GM19043 (cell line): ENCODE measurements at regions not wholly inside any gene's neighbourhood (a gene's known extent, or its start where the extent isn't known, plus 50 kb on each side); places are given as distances from the start of the nearest gene placed in this dataset.

Experiments
- ATAC-seq: cut with Tn5 transposase; IDR thresholded peaks from one replicate; pipeline ENCODE4 v1.9.1; 2021; ENCODE audit warnings: low read depth; ENCODE audit not compliant: unreplicated experiment

DNA sequence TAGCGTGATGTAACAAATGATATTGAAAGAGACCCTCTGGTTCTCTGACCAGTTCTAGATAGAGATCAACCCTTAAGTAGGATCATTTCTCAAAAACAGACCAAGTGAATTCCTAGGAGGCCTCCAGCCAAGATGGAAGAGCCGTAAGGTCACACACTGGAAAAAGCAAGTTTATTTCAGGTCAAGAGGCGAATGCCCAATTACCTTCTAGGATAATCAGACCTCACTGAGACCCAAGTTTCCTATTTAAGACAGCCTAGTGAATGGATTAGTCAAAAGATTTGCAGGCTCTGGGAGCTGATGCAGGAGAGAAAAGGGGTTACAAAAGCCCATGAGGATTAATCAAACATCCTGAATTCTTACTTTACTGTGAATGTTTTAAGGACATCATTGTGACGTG lies 486.1 kb upstream of the NRP1 start:
- ATAC-seq, result no peak

DNA sequence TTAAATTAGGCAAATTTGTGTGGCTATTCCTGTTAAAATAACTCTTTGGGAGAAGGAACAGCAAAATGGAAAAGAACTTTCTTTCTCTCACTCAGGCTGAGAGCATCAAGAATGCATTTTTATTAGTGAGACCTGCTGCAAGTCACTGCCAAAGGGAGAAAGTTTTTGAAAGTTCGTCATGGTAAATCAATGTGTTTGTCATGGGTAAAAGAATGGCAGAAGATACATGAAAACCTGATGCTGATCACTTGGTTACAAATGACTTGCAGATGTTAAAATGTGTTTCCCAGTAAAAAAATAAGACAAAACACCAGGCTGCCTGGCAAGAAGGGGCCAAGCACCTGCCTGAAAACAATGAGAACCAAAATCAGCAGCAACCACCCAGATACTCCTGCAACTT lies 484.7 kb upstream of the NRP1 start:
- no peak for ATAC-seq

DNA sequence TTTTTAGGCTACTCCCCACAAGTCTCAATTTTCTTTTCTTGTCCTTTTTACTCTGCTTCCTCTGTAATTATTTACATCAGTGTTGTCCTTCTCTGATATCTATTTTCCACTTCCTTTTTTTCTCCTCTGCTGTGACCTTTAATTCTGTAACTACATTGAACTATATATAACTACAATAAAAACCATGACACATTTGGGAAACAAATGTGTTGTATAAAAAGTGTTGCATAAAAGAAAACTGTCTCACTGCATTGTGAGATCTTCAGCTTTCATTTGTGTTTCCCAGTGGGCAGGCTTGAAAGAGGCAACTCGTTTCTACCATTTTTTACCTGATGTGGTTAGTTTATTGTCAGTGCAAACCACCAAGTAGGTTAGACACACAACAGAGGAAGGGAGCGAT lies 483.9 kb upstream of the NRP1 start:
- no peak for ATAC-seq

DNA sequence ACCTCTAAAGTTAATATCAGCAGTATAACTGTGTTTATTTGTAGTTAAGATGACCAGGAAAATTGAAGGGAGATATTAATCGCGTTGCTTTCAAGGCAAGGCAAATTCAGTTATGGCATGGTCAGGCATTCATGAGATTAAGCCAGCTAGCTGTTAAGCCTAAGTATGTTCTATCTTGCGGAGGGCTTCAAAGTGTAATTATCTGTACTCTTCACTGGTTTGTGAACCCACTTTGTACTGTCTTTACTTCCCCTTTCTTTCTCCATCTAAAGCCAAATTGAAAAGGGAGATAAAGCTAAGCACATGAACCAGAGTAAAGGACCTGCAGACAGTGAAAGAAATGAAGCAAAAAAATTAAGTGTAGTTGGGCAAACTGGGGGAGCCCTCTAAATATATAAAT lies 483.1 kb upstream of the NRP1 start:
- no peak for ATAC-seq

DNA sequence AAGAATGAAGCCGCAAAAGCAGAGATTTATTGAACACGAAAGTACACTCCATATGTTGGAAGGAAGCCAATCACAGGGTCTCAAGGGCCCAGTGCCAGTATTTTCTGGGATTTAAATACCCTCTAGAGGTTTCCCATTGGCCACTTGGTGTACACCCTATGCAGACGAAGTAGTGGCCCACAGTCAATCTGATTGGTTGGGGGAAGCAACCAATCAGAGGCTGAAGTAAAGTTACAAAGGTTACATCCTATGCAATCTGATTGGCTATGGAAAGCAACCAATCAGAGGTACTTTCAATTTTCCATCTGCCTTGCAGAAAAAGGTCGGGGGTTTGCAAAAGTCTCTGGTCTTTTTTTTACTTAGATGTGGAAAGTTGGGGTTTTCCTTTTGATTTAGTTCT lies 481.3 kb upstream of the NRP1 start:
- ATAC-seq, result no peak

DNA sequence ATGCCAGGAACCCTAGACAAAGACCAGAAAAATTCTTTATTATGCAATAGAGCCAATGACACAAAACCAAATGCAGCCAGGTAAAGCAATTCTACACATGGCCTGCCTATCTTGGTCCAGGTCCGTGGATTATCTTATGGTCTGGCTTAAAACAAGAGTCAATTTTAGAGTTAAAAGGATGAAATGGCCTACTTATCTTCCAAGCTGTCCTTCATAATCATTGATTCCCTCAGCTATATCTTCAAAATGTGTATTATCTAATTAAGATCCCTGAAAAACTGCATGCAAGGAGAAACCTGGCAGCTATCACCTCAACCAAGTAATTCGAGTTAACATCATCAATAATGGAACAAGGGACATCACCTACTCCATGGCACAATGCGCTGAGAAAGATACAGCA lies 479.4 kb upstream of the NRP1 start:
- no peak for ATAC-seq

DNA sequence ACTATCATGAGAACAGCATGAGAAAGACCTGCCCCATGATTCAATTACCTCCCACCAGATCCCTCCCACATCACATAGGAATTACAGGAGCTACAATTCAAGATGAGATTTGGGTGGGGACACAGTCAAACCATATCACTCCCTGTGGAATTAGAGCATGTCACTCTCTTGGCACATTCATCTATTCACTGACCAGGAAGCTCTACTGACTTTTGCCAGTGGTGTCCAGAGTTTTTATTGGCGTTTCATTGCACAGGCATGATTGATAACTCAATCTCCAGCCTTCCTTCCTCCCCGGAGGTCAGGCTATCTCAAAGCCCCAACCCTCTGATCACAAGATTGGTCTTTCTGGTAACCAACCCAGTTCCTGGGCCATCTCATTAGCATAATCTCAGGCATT lies 478.9 kb upstream of the NRP1 start:
- ATAC-seq, result no peak

DNA sequence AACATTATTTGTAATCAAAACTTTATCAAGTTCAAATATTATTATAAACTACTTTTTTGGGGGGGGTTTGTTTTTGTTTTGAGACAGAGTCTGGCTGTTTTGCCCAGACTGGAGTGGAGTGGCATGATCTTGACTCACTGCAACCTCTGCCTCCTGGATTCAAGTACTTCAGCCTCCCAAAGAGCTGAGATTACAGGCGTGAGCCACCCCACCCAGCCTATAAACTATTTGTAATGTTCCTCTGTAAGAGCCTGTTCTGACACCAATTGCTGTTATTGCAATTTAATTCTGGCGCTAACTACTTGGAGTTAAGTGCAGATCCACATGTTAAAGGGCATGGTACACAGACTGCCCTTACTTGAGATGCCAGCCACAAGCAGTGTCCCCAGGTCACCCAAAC lies 478.1 kb upstream of the NRP1 start:
- no peak for ATAC-seq

DNA sequence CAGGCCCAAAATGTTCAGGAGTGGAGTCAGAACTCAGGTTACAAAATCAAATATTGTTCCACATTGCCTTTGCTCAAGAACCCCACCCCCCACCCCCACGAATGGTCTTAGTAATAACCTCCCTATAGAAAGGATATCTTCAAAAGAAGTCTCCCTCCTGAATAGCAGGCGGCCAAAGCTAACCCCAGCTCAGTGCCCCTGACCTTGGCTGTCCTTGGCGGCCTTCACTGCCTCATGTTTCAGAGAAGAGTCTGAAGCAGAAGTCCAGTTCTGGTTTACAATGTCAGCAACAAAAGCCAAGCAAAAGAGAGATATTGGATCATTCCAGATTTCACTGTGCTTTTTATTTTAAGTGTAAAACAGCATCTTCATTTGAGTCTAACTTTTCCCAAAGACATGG lies 476.5 kb upstream of the NRP1 start:
- no peak for ATAC-seq

DNA sequence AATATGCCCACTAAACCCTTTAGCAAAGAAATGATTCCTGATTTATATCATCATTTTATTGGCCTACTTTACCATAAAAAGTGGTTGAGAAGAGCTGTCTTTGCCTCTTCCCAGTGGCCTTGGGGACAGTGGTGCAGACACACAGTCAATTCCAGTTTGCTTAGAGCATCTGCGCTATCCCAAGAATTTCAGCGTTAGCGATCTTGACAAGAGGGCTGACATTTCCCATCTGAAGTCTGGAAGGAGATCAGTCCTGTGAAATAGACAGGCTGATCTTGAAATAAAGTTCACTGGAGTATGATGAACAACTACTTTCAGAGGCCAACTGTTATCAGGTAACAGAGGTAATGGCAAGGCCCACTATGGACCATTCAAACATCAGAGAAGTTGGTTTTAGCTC lies 475.3 kb upstream of the NRP1 start:
- ATAC-seq, result no peak

DNA sequence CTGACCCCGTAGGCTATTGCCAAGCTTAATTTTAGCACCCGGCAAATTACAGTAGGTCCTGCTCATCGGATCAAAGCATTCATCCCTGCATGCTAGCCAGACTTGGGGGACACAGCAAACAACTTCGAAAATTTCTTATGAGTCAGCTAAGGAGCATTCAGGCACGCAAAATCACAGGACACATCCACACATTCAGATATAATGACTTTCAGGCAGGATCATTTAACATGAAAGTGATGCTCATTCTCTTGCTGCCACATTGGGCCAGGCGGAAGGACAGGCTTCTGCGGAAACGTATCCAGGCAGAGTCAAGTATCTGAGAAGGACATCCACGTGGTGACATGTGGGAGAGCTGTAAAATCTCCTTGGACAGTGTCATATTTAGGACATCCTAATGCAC lies 474.0 kb upstream of the NRP1 start:
- no peak for ATAC-seq

DNA sequence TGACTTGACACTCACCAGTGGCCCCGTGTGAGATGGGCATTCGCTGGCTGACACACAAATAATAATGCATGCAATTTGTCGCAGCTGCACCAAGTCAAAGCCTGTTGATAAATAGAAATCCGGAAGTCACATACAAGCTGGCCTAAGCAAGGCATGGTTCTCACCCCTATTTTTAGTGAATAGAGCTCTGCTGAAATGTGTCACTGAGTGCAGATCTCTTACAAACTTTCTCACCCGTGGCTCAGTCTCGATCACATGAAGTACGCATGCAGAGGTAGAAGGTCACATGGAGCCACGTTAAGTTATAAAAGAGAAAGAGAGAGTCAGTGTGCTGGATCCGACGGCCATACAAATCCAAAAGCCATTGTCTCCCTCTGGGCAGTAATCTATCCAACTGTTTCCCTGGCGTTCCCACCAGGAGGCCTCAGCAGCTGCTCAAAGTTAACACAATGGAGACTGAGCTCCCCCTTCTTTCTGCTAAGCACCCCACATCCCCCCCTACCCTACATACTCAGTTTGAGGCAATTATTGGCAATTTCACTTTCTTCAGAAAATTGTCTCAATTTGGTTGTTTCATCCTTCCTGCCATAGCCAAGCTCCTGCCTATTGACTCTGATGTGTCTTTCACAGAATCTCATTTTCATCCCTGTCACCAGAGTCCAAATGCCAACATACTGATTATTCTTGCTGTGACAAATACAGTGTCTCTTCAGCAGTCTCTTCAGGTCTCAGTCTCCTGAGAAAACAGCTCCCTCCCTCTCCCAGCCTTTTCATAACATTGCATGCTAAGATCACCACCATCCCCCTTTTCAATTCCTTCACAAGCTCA lies 473.3 kb upstream of the NRP1 start:
- ATAC-seq, result no peak

DNA sequence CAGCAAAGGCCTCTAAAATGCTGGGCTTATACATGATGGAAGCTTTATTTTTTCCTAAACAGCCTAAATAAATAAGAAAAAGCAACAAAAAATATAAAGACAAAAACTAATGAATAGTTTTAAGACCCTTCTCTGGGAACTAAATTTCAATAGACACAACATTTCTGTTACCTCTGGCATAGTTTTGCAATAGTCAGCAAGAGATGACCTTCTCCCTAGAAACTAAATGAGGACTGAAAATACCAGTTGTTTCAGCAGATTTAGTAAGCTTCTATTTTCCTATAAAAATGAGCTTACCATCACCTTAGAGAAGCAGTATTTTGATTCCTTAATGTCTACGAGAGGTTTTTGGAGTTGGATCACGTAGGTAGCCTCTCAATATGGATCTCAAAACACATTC lies 471.4 kb upstream of the NRP1 start:
- ATAC-seq, result no peak

DNA sequence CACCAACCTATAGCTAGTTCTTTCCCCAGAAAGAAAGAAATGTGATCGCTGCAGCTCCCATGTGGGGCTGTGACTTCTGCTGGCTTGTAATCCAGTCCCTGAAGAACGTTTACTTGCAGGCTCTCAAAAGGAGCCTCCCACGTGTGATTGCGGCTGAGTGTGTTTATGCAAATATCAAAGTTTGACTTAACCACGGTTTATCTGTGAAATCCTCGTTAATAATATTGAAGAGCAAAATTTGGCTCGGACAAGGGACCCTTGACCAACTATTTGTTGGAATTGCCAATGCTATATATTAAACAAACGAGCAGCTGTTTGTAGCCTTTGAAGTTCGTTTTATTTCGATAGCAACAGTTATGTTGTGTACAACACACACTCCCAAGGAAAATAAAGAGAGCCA lies 470.1 kb upstream of the NRP1 start:
- no peak for ATAC-seq

DNA sequence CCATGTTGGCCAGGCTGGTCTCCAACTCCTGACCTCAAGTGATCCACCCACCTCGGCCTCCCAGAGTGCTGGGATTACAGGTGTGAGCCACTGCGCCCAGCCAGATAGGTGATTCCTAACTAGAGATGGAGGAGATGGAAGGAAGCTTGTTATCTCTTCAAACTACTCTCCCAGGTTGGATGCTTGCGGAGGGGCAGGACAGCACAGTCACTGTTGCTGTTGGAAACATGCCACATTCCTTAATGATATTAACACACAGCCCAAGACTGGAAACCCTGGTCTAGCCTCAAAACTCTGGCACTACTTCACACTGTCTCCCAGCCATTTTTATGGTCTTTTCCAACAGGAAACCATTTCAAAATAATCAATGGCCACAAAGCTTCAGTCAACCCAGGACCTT lies 468.8 kb upstream of the NRP1 start:
- ATAC-seq, result no peak

DNA sequence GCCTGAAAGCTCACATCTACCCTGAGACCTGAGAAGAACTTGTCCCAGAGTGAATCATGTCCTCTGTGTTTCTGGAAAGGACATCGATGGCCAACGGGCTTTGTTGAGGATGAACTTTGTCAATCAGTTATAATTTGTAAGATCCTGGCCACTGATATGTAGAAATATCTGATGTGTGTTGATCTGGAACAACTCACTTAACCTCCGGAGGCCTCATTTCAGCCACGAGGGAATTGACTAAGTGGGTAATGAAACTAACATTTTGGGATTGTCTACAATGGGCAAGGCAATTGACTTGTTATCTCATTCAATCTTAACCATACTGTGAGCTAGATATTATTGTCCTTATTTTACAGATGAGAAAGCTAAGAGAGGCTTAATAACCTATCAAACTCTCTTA lies 468.1 kb upstream of the NRP1 start:
- no peak for ATAC-seq

DNA sequence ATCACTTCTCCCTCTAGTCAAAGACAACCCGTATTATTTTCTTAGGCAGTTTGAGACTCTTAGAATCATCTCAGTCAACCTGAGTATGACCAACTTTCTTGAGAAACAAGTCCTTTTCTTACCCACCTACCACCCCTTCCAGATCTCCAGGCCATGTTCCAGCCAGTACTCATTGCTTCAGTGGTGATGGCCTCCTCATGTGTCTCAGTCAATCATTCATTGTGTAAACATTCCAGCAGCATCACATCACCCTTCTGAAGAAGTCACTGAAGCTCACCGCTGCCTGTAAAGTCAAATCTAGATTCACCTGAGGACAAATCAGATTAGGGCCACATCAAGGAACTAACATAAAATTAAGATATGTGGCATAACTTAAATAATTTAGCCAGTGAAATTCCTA lies 467.2 kb upstream of the NRP1 start:
- no peak for ATAC-seq

DNA sequence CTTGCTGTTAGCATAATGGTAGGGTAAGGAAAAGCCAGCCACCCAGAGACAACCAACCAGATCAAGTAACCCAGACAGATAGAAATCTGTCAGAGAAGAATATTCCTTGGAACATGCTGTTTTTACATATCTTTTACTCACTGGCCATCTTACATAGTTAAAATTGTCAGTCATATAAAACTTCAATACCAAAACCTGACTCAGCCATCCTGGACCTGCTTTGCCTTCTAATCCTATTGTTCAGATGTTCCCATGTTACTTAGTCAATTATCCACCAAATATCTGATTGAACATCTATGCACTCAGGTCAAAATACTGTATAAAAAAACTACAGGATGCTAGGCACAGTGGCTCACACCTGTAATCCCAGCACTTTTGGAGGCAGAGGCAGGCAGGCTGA lies 466.5 kb upstream of the NRP1 start:
- no peak for ATAC-seq

DNA sequence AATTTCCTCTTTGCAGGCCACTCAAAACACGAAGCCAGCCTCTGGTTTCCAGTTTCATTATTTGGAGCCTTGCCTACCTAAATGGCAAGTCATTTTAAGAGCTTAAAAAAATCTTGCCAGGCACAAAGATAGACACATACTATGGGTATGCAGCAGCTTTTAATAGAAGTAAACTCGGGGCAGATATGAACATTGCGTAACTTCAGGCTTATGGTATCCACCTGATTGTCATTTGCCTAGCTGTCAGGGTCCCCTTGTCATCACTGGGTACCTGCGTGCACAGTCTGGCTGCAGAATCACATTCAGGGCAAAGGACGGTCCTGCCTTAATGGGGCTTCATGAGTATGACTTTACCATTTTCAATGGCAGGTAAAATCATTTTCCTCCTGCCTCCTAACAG lies 466.1 kb upstream of the NRP1 start:
- ATAC-seq, result no peak

DNA sequence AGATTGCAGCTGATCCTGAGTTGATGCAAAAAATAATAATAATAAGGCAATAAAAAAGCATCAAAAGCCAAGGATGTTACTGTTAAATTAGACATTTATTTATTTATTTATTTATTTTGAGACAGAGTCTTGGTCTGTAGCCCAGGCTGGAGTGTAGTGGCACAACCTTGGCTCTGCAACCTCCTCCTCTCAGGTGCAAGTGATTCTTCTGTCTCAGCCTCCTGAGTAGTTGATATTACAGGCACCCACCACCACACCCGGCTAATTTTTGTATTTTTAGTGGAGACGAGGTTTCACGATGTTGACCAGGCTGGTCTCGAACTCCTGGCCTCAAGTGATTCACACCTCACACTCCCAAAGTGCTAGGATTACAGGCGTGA lies 465.5 kb upstream of the NRP1 start:
- no peak for ATAC-seq

DNA sequence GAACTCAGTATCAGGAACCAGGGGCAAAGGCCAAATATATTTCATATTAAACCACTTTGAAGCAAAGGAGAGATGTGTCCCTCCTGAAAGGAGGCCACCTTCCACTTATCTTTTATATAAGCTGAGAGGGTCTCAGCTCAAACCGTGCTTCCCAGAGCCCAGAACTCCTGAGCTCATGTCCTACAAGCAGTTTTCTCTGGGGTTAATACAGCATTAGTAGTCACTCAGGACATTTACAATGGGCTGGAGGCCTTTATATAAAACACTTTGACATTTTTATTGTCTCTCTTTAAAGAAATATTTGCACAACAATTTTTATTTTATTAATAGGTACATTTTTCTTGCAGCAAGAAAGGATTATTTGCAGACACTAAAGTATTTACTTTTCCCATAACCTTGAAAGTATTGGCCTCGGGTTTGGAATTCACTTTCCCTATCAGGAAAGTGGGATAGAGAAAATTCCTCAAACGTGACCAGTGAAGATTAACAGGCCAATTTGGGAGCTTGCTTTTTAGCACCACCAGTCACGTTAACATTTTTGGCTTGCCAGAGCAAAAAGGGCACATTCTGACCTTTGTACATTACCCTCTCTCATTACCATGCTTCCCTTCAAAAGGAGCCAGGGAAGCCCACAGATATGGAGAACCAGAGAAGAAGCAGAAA lies 464.9 kb upstream of the NRP1 start:
- no peak for ATAC-seq

DNA sequence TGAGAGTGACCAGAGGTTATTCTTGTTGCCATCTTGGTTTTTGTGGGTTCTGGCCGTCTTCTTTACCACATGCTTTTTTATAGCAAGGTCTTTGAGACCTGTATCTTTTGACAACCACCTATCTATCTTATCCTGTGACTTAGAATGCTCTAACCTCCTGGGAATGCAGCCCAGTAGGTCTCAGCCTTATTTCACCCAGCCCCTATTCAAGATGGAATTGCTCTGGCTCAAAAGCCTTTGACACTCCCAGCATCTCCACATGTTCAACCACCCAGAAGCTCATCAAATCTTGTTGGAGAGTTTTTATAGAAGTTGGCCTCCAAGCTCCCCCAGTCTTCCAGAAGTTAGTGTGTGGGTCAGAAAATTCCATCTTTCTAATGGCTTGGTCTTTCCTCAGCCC lies 464.3 kb upstream of the NRP1 start:
- ATAC-seq, result no peak

DNA sequence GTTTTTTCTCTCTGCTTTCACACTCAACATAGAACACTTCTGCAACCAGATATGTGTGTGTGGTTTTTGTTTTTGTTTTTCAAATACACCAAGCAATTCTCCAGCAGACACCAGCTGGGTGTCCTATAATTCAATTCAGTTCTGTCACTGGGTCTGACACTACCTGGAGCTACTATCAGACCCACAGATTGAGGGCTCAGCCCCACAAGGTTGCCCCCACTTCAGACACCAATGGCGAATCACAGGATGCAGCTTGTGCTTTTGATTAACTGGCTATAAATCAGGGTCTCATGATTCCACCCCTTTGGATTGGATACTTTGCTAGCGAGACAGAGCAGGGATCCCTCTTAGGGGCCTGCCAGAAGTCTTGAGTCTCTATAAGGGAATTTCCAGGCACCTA lies 462.2 kb upstream of the NRP1 start:
- no peak for ATAC-seq
